ENCODE measurements at regions not wholly inside any gene's neighbourhood (a gene's known extent, or its start where the extent isn't known, plus 50 kb on each side); places are given as distances from the start of the nearest gene placed in this dataset.

- TF ChIP-seq CTCF (IDR thresholded peaks at IDR 0.05; ENCODE audit: insufficient read depth, low read length, missing control alignments) = no peak
- CTCF ChIA-PET = no interaction called here
- no peak for DNase-seq (ENCODE audit: low read depth, low spot score)
- H3K4me3 ChIP-seq (ENCODE audit: low read depth, low read length) = no peak overlapping the region
- POLR2A ChIA-PET = no interaction called here
These were observed 205.5 kb upstream of the CNTNAP4 start for GRCh38 chr16:76071690-76072089.

GRCh38 chr16:76081967-76082366 is 195.2 kb upstream of the CNTNAP4 start:
- CTCF ChIA-PET = no interaction called here
- H3K4me3 ChIP-seq (ENCODE audit: low read depth, low read length) = no peak overlapping the region
- no peak for TF ChIP-seq CTCF (IDR thresholded peaks at IDR 0.05; ENCODE audit: insufficient read depth, low read length, missing control alignments)
- DNase-seq (ENCODE audit: low read depth, low spot score) = no peak
- POLR2A ChIA-PET = no interaction called here

- H3K4me3 ChIP-seq (ENCODE audit: low read depth, low read length) = no peak overlapping the region
- POLR2A ChIA-PET = no interaction called here
- CTCF ChIA-PET = no interaction called here
- no peak for TF ChIP-seq CTCF (IDR thresholded peaks at IDR 0.05; ENCODE audit: insufficient read depth, low read length, missing control alignments)
- no peak for DNase-seq (ENCODE audit: low read depth, low spot score)
These were observed 170.6 kb upstream of the CNTNAP4 start for GRCh38 chr16:76106647-76107046.

GRCh38 chr16:76108460-76108859 is 168.7 kb upstream of the CNTNAP4 start:
- no peak for TF ChIP-seq CTCF (IDR thresholded peaks at IDR 0.05; ENCODE audit: insufficient read depth, low read length, missing control alignments)
- CTCF ChIA-PET = no interaction called here
- POLR2A ChIA-PET = no interaction called here

GRCh38 chr16:76114681-76115080 is 162.5 kb upstream of the CNTNAP4 start:
- ChIA-PET POLR2A (no interaction called here), CTCF (no interaction called here)
- DNase-seq (ENCODE audit: low read depth, low spot score) = no peak
- H3K4me3 ChIP-seq (ENCODE audit: low read depth, low read length) = no peak overlapping the region
- TF ChIP-seq CTCF (IDR thresholded peaks at IDR 0.05; ENCODE audit: insufficient read depth, low read length, missing control alignments) = no peak

More at GRCh38 chr16:76108460-76108859, 168.7 kb upstream of the CNTNAP4 start:
- no peak overlapping the region for H3K4me3 ChIP-seq (ENCODE audit: low read depth, low read length)
- DNase-seq (ENCODE audit: low read depth, low spot score) = no peak

GRCh38 chr16:76118344-76118743 is 158.9 kb upstream of the CNTNAP4 start:
- ChIA-PET POLR2A (no interaction called here), CTCF (no interaction called here)
- no peak for DNase-seq (ENCODE audit: low read depth, low spot score)
- TF ChIP-seq CTCF (IDR thresholded peaks at IDR 0.05; ENCODE audit: insufficient read depth, low read length, missing control alignments) = no peak
- H3K4me3 ChIP-seq (ENCODE audit: low read depth, low read length) = no peak overlapping the region

All from AG04449 (cell line).